ENCODE measurements at regions not wholly inside any gene's neighbourhood (a gene's known extent, or its start where the extent isn't known, plus 50 kb on each side); places are given as distances from the start of the nearest gene placed in this dataset.

DNA sequence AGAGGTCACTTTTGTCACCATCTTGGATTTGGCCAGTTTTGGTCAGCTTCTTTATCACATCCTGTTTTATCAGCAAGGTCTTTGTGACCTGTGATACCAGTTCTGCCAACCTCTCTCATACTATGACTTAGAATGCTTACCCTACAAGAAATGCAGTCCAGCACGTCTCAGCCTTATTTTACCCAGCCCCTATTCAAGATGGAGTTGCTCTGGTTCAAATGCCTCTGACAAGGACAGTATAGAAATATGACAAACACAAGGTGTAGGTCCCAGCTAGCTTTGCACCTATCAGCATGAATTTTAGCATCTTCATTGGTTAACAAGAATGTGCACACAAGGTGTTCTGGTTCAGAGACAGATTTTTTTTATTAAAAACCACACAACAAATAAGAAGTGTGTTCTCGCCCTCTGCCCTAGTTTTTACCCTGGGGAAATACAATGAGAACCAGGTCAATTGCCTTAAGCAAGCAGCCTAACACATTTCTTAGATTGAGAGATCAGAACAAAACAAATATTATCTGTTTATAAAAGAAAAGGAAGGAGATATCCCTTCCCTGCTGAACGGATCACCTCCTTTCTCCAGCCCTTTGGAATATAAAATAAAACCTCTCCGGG lies 962.3 kb upstream of the PRKX start:
- H3K9me3 ChIP-seq (ENCODE audit: control insufficient read depth, low read length), result no peaks in the 10 kb centered on the region
- WGBS, result no CpG with 5 or more reads among the region's 4 CpGs
- H3K27ac ChIP-seq (ENCODE audit: low read length, poor library complexity, severe bottlenecking), result no peak overlapping the region
- H2AK5ac ChIP-seq (ENCODE audit: low read length, severe bottlenecking), result no peak overlapping the region
- no peak for DNase-seq
- no peaks in the 10 kb centered on the region for H3K36me3 ChIP-seq (ENCODE audit: control insufficient read depth in 1 of 2, insufficient read depth in 2 of 2, low read depth in 1 of 2, low read length in 2 of 2)
- no peak overlapping the region for H3K18ac ChIP-seq (ENCODE audit: low read depth in 1 of 2, low read length in 2 of 2)
- H3K4me2 ChIP-seq (ENCODE audit: low read length, poor library complexity, severe bottlenecking), result no peak overlapping the region
- no peaks in the 10 kb centered on the region for H3K27me3 ChIP-seq (ENCODE audit: control insufficient read depth in 1 of 2, insufficient read depth in 1 of 2, low read length in 2 of 2)
- H3K23ac ChIP-seq (ENCODE audit: low read length in 2 of 2), result no peak overlapping the region
- H3K14ac ChIP-seq (ENCODE audit: low read length in 2 of 2), result no peak overlapping the region
- H2BK15ac ChIP-seq (ENCODE audit: low read depth, poor library complexity, severe bottlenecking), result no peak overlapping the region
- H3K9ac ChIP-seq (ENCODE audit: low read length), result no peak overlapping the region
- no peaks in the 10 kb centered on the region for H3K79me1 ChIP-seq (replicated peaks; ENCODE audit: low read length, poor library complexity, severe bottlenecking)
- no peak overlapping the region for H2BK5ac ChIP-seq (ENCODE audit: low read depth, low read length, poor library complexity, severe bottlenecking)
- H2BK12ac ChIP-seq (ENCODE audit: low read length in 2 of 2), result no peak overlapping the region
- no peak overlapping the region for H4K91ac ChIP-seq (ENCODE audit: low read length)
- H3K4ac ChIP-seq (ENCODE audit: low read depth in 1 of 2, low read length in 2 of 2), result no peak overlapping the region
- H3K4me1 ChIP-seq (ENCODE audit: control insufficient read depth, insufficient read depth, low read depth, low read length), result no peaks in the 10 kb centered on the region
- no peak overlapping the region for H2AFZ ChIP-seq (ENCODE audit: low read depth, low read length)
- H4K8ac ChIP-seq (ENCODE audit: low read length), result no peak overlapping the region
- H3K4me3 ChIP-seq (ENCODE audit: insufficient read depth in 1 of 2, low read depth in 1 of 2, low read length in 2 of 2), result no peak overlapping the region
- H2BK120ac ChIP-seq (ENCODE audit: low read depth, low read length), result no peak overlapping the region

DNA sequence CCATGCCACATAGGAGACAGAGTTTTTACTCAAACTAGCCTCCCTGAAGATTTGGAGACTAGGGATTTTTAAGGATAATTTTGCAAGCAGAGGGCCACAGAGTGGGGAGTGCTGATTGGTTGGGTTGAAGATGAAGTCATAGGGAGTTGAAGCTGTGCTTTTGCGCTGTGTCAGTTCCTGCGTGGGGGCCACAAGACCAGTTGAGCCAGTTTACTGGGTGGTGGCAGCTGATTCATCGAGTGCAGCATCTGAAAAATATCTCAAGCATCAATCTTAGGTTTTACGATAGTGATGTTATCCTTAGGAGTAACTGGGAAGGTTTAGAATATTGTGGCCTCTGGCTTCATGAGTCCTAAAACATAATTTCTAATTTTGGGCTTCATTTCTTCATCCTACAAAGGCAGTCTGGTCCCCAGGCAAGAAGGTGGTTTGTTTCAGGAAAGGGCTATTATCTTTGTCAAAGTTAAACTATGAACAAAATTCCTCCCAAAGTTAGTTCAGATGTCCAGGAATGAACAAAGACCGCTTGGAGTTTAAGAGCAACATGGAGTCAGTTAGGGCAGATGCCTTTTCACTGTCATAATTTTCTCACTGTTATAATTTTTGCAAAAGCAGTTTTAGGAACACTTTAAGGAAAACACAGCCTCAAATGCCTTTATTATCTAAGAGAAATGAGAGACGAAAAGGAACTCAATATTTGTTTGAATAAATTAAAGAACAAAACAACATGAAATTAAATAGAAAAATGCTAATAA lies 960.8 kb upstream of the PRKX start:
- 85% methylated on average over 2 of the region's 6 CpGs for WGBS
- Histone ChIP-seq H3K27me3 (ENCODE audit: control insufficient read depth in 1 of 2, insufficient read depth in 1 of 2, low read length in 2 of 2) (no peaks in the 10 kb centered on the region), H3K4me3 (ENCODE audit: insufficient read depth in 1 of 2, low read depth in 1 of 2, low read length in 2 of 2) (no peak overlapping the region), H3K4ac (ENCODE audit: low read depth in 1 of 2, low read length in 2 of 2) (no peak overlapping the region), H2BK15ac (ENCODE audit: low read depth, poor library complexity, severe bottlenecking) (no peak overlapping the region), H3K14ac (ENCODE audit: low read length in 2 of 2) (no peak overlapping the region), H4K91ac (ENCODE audit: low read length) (no peak overlapping the region), H3K4me1 (ENCODE audit: control insufficient read depth, insufficient read depth, low read depth, low read length) (no peaks in the 10 kb centered on the region), H4K8ac (ENCODE audit: low read length) (no peak overlapping the region), H2BK12ac (ENCODE audit: low read length in 2 of 2) (no peak overlapping the region), H3K9ac (ENCODE audit: low read length) (no peak overlapping the region), H2AFZ (ENCODE audit: low read depth, low read length) (no peak overlapping the region), H3K36me3 (ENCODE audit: control insufficient read depth in 1 of 2, insufficient read depth in 2 of 2, low read depth in 1 of 2, low read length in 2 of 2) (no peaks in the 10 kb centered on the region), H3K27ac (ENCODE audit: low read length, poor library complexity, severe bottlenecking) (no peak overlapping the region), H3K18ac (ENCODE audit: low read depth in 1 of 2, low read length in 2 of 2) (no peak overlapping the region), H2BK5ac (ENCODE audit: low read depth, low read length, poor library complexity, severe bottlenecking) (no peak overlapping the region), H2BK120ac (ENCODE audit: low read depth, low read length) (no peak overlapping the region), H3K23ac (ENCODE audit: low read length in 2 of 2) (no peak overlapping the region), H3K79me1 (replicated peaks; ENCODE audit: low read length, poor library complexity, severe bottlenecking) (no peaks in the 10 kb centered on the region), H3K9me3 (ENCODE audit: control insufficient read depth, low read length) (no peaks in the 10 kb centered on the region), H2AK5ac (ENCODE audit: low read length, severe bottlenecking) (no peak overlapping the region), H3K4me2 (ENCODE audit: low read length, poor library complexity, severe bottlenecking) (no peak overlapping the region)
- DNase-seq, result no peak

DNA sequence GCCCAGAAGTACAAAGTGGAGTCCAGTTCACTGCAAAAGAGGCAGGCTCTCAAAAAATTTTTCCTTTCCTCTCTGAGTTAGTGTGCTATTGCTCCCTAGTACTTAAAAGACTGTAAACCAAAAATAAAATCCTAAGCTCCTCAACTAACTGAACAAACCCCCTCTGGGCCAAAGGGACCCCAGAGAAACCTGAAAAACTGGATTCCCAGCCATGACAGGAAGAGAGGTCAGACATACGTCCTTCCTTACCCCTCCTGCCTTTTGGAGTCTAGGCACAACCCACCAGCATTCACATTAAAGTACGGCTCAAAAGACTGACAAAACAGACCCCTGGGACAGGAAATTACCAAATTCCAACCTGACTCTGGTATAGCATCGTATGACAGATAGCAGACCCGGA lies 957.9 kb upstream of the PRKX start:
- no peak overlapping the region for H3K4ac ChIP-seq (ENCODE audit: low read depth in 1 of 2, low read length in 2 of 2)
- H3K79me1 ChIP-seq (replicated peaks; ENCODE audit: low read length, poor library complexity, severe bottlenecking), result no peaks in the 10 kb centered on the region
- H3K4me2 ChIP-seq (ENCODE audit: low read length, poor library complexity, severe bottlenecking), result no peak overlapping the region
- no peaks in the 10 kb centered on the region for H3K9me3 ChIP-seq (ENCODE audit: control insufficient read depth, low read length)
- no peak overlapping the region for H2BK120ac ChIP-seq (ENCODE audit: low read depth, low read length)
- no peak overlapping the region for H2AK5ac ChIP-seq (ENCODE audit: low read length, severe bottlenecking)
- 50% methylated on average over 4 of the region's 4 CpGs for WGBS
- H3K4me1 ChIP-seq (ENCODE audit: control insufficient read depth, insufficient read depth, low read depth, low read length), result no peaks in the 10 kb centered on the region
- H3K18ac ChIP-seq (ENCODE audit: low read depth in 1 of 2, low read length in 2 of 2), result no peak overlapping the region
- H3K9ac ChIP-seq (ENCODE audit: low read length), result no peak overlapping the region
- no peak overlapping the region for H3K4me3 ChIP-seq (ENCODE audit: insufficient read depth in 1 of 2, low read depth in 1 of 2, low read length in 2 of 2)
- H2AFZ ChIP-seq (ENCODE audit: low read depth, low read length), result no peak overlapping the region
- no peak overlapping the region for H3K27ac ChIP-seq (ENCODE audit: low read length, poor library complexity, severe bottlenecking)
- H2BK12ac ChIP-seq (ENCODE audit: low read length in 2 of 2), result no peak overlapping the region
- H4K91ac ChIP-seq (ENCODE audit: low read length), result no peak overlapping the region
- H3K27me3 ChIP-seq (ENCODE audit: control insufficient read depth in 1 of 2, insufficient read depth in 1 of 2, low read length in 2 of 2), result no peaks in the 10 kb centered on the region
- H3K14ac ChIP-seq (ENCODE audit: low read length in 2 of 2), result no peak overlapping the region
- no peak overlapping the region for H2BK5ac ChIP-seq (ENCODE audit: low read depth, low read length, poor library complexity, severe bottlenecking)
- H3K23ac ChIP-seq (ENCODE audit: low read length in 2 of 2), result no peak overlapping the region
- no peak for DNase-seq
- no peak overlapping the region for H2BK15ac ChIP-seq (ENCODE audit: low read depth, poor library complexity, severe bottlenecking)
- no peaks in the 10 kb centered on the region for H3K36me3 ChIP-seq (ENCODE audit: control insufficient read depth in 1 of 2, insufficient read depth in 2 of 2, low read depth in 1 of 2, low read length in 2 of 2)
- no peak overlapping the region for H4K8ac ChIP-seq (ENCODE audit: low read length)

DNA sequence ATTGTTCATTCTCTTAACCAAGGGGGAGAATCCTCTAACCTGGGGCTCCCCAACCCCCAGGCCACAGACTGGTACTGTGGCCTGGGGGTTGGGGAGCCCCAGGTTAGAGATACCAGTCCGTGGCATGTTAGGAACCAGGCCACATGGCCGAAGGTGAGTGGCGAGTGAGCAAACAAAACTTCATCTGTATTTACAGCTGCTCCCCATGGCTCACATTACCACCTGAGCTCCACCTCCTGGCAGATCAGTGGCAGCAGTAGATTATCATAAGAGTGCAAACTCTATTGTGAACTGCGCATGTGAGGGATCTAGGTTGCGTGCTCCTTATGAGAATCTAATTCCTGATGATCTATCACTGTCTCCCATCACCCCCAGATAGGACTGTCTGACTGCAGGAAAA lies 957.2 kb upstream of the PRKX start:
- no peak overlapping the region for H2BK5ac ChIP-seq (ENCODE audit: low read depth, low read length, poor library complexity, severe bottlenecking)
- no peak overlapping the region for H3K4me2 ChIP-seq (ENCODE audit: low read length, poor library complexity, severe bottlenecking)
- H2BK15ac ChIP-seq (ENCODE audit: low read depth, poor library complexity, severe bottlenecking), result no peak overlapping the region
- DNase-seq, result no peak
- WGBS, result 90% methylated on average over 2 of the region's 5 CpGs
- H2BK12ac ChIP-seq (ENCODE audit: low read length in 2 of 2), result no peak overlapping the region
- H3K36me3 ChIP-seq (ENCODE audit: control insufficient read depth in 1 of 2, insufficient read depth in 2 of 2, low read depth in 1 of 2, low read length in 2 of 2), result no peaks in the 10 kb centered on the region
- no peak overlapping the region for H3K4ac ChIP-seq (ENCODE audit: low read depth in 1 of 2, low read length in 2 of 2)
- H2BK120ac ChIP-seq (ENCODE audit: low read depth, low read length), result no peak overlapping the region
- no peak overlapping the region for H4K8ac ChIP-seq (ENCODE audit: low read length)
- no peak overlapping the region for H3K27ac ChIP-seq (ENCODE audit: low read length, poor library complexity, severe bottlenecking)
- H3K9ac ChIP-seq (ENCODE audit: low read length), result no peak overlapping the region
- H3K23ac ChIP-seq (ENCODE audit: low read length in 2 of 2), result no peak overlapping the region
- no peaks in the 10 kb centered on the region for H3K79me1 ChIP-seq (replicated peaks; ENCODE audit: low read length, poor library complexity, severe bottlenecking)
- H3K14ac ChIP-seq (ENCODE audit: low read length in 2 of 2), result no peak overlapping the region
- no peak overlapping the region for H3K4me3 ChIP-seq (ENCODE audit: insufficient read depth in 1 of 2, low read depth in 1 of 2, low read length in 2 of 2)
- H3K9me3 ChIP-seq (ENCODE audit: control insufficient read depth, low read length), result no peaks in the 10 kb centered on the region
- H3K18ac ChIP-seq (ENCODE audit: low read depth in 1 of 2, low read length in 2 of 2), result no peak overlapping the region
- no peak overlapping the region for H2AK5ac ChIP-seq (ENCODE audit: low read length, severe bottlenecking)
- no peak overlapping the region for H4K91ac ChIP-seq (ENCODE audit: low read length)
- H2AFZ ChIP-seq (ENCODE audit: low read depth, low read length), result no peak overlapping the region
- no peaks in the 10 kb centered on the region for H3K27me3 ChIP-seq (ENCODE audit: control insufficient read depth in 1 of 2, insufficient read depth in 1 of 2, low read length in 2 of 2)
- H3K4me1 ChIP-seq (ENCODE audit: control insufficient read depth, insufficient read depth, low read depth, low read length), result no peaks in the 10 kb centered on the region

Data from mesenchymal stem cell (in vitro differentiated cells and primary cell).